K562 (cell line): ENCODE measurements at regions not wholly inside any gene's neighbourhood (a gene's known extent, or its start where the extent isn't known, plus 50 kb on each side); places are given as distances from the start of the nearest gene placed in this dataset.

Experiments used
- ATAC-seq: fragments of 200-7000 bp; cut with Tn5 transposase; 3 replicates; pipeline ENCODE4 v1.9.1; 2020; ENCODE audit warnings: moderate library complexity
- BruUV-seq: library from RNA; stranded (reverse); fragments of 400-500 nt; replicated peaks from 2 replicates; lab custom pipeline; 2021; lab: Mats Ljungman, UMichigan
- CTCF ChIA-PET: fragments of 300-600 bp; formaldehyde crosslinking; extraction: SDS; loops from one replicate; lab custom pipeline; 2021; ENCODE audit warnings: low intra/inter-chr PET ratio; lab: Yijun Ruan, JAX
- POLR2A ChIA-PET: fragments of 300-600, 350-650 bp; sonication (Branson Sonifier 250); formaldehyde crosslinking; extraction: SDS; loops from one replicate; lab custom pipeline; 2021; ENCODE audit warnings: antibody characterized with exemption, inconsistent platforms; lab: Yijun Ruan, JAX
- DNase-seq, 4 experiments: peaks; one replicate each; pipeline versions ENCODE4 v3.0.0 to v3.0.0-alpha.2; 2011 to 2018; ENCODE audit warnings: low spot score in 3 of 4, mixed read lengths in 3 of 4; ENCODE audit errors: extremely low read depth in 1 of 4
- FAIRE-seq: peaks from 2 replicates; lab custom pipeline; 2011; peaks lifted over from hg19 to GRCh38; lab: Jason Lieb, UNC
- H2AFZ ChIP-seq: 2 replicates; pipeline ENCODE4 v1.6.0; 2011; ENCODE audit warnings: low read depth, low read length, control low read depth, inconsistent platforms
- H3K27ac ChIP-seq: fragments of 200-600 bp; 3 replicates; pipeline ENCODE4 v1.8.0; 2011; ENCODE audit warnings: low read depth, mild to moderate bottlenecking, control low read depth, inconsistent platforms, low read length, moderate library complexity, mixed read lengths; ENCODE audit errors: extremely low read depth
- H3K27me3 ChIP-seq, 2 experiments: fragments of 300-600 bp in 1 of 2; 2 replicates in 1 of 2; 3 replicates in 1 of 2; pipeline versions ENCODE4 v1.6.0 to v1.8.0; 2011; ENCODE audit warnings: inconsistent platforms in 2 of 2, low read length in 2 of 2, mild to moderate bottlenecking in 1 of 2, mixed read lengths in 1 of 2, moderate library complexity in 1 of 2; ENCODE audit not compliant: control insufficient read depth in 2 of 2, insufficient read depth in 2 of 2
- H3K36me3 ChIP-seq: fragments of 300-600 bp; 3 replicates; pipeline ENCODE4 v1.8.0; 2011; ENCODE audit warnings: mild to moderate bottlenecking, low read length, inconsistent platforms; ENCODE audit not compliant: control insufficient read depth, insufficient read depth
- H3K4me1 ChIP-seq, 2 experiments: fragments of 200-600 bp in 1 of 2; replicated peaks in 1 of 2; 2 replicates in 1 of 2; 3 replicates in 1 of 2; pipeline versions ENCODE4 v1.5.1 to v1.8.0; 2011; ENCODE audit warnings: inconsistent platforms in 2 of 2, low read length in 2 of 2, mild to moderate bottlenecking in 1 of 2, mixed read lengths in 1 of 2, moderate library complexity in 1 of 2; ENCODE audit not compliant: control insufficient read depth in 2 of 2, insufficient read depth in 2 of 2
- H3K4me2 ChIP-seq: 2 replicates; pipeline ENCODE4 v1.6.1; 2011; ENCODE audit warnings: low read length, control low read depth, inconsistent platforms, mixed read lengths; ENCODE audit not compliant: insufficient read depth
- H3K4me3 ChIP-seq: fragments of 200-600 bp; sonication (generic), shearing (Covaris generic); 2 replicates; pipeline ENCODE4 v1.5.1; 2016; ENCODE audit warnings: control low read depth, inconsistent platforms
- H3K79me2 ChIP-seq: fragments of 200-600 bp; 3 replicates; pipeline ENCODE4 v1.8.0; 2011; ENCODE audit warnings: low read length, inconsistent platforms; ENCODE audit not compliant: control insufficient read depth, insufficient read depth
- H3K9ac ChIP-seq, 2 experiments: 2 replicates each; pipeline versions ENCODE4 v1.6.0 to v1.6.1; 2011; ENCODE audit warnings: low read depth in 2 of 2, low read length in 2 of 2, control low read depth in 1 of 2, inconsistent platforms in 1 of 2, mild to moderate bottlenecking in 1 of 2, mixed read lengths in 1 of 2; ENCODE audit not compliant: insufficient read depth in 1 of 2
- H3K9me1 ChIP-seq: one replicate; pipeline ENCODE4 v1.6.0; 2011; ENCODE audit warnings: inconsistent platforms, mild to moderate bottlenecking, low read length, moderate library complexity; ENCODE audit not compliant: control insufficient read depth, insufficient read depth
- H3K9me3 ChIP-seq: replicated peaks from 2 replicates; pipeline ENCODE4 v1.5.1; 2011; ENCODE audit warnings: low read depth, low read length, inconsistent platforms; ENCODE audit not compliant: control insufficient read depth, insufficient read depth
- H4K20me1 ChIP-seq: replicated peaks from 2 replicates; pipeline ENCODE4 v1.6.1; 2011; ENCODE audit warnings: low read length, inconsistent platforms, mixed read lengths; ENCODE audit not compliant: control insufficient read depth, insufficient read depth
- ELK1 ChIP-seq: sonication (generic); formaldehyde crosslinking; IDR thresholded peaks from 2 replicates; pipeline ENCODE4 v1.8.1; 2022; ENCODE audit warnings: missing genetic modification reagents
- MCM3 ChIP-seq: fragments of 450-650 bp; IDR thresholded peaks from 2 replicates; pipeline ENCODE4 v1.6.1; 2016
- MXI1 ChIP-seq: IDR thresholded peaks from 2 replicates; pipeline ENCODE4 v1.6.1; 2011; ENCODE audit warnings: low read depth, mild to moderate bottlenecking, improper control_type of control experiment, low read length
- RBFOX2 ChIP-seq: fragments of 200-400 bp; formaldehyde crosslinking; IDR thresholded peaks from 2 replicates; pipeline ENCODE4 v1.6.1; 2017; ENCODE audit warnings: low read depth, mild to moderate bottlenecking, low read length, moderate library complexity
- RUNX1 ChIP-seq: sonication (generic); IDR thresholded peaks from 2 replicates; pipeline ENCODE4 v1.6.1; 2016; ENCODE audit warnings: antibody characterized with exemption, low read depth
- WHSC1 ChIP-seq: IDR thresholded peaks from one replicate; pipeline ENCODE4 v1.6.1; 2012; ENCODE audit warnings: low read length, control low read depth, inconsistent platforms
- ZNF324 ChIP-seq: fragments of 250-450 bp; sonication (Bioruptor Pico); IDR thresholded peaks from 2 replicates; pipeline ENCODE4 v1.4.0; 2020; ENCODE audit warnings: mild to moderate bottlenecking
- ZNF75A ChIP-seq: fragments of 450-650 bp; formaldehyde crosslinking; IDR thresholded peaks from 2 replicates; pipeline ENCODE4 v1.4.0; 2020; ENCODE audit warnings: mild to moderate bottlenecking
- WGBS: fragments of 100-300 bp; shearing (Covaris generic); methylation state at CpG from one replicate; pipeline ENCODE4 v1.1.6; 2016; ENCODE audit warnings: low coverage, mixed read lengths; ENCODE audit not compliant: insufficient coverage; ENCODE audit errors: missing lambda C conversion rate; 5-methylcytosine and 5-hydroxymethylcytosine counted together
- in situ Hi-C: fragments of 300-500 bp; cut with MboI; formaldehyde crosslinking; loops from 4 replicates; pipeline ENCODE4 v1.15.0; 2018; ENCODE audit warnings: inconsistent platforms, mixed read lengths
- intact Hi-C: fragments of 100-400 bp; cut with micrococcal nuclease; formaldehyde crosslinking; loops from 2 replicates; pipeline ENCODE4 v1.14.2; 2022
- TF ChIP-seq, protein P1 (sequence below), 3 experiments: IDR thresholded peaks in 2 of 3; conservative IDR thresholded peaks in 1 of 3; 2 replicates each; pipeline ENCODE4 v1.5.1; 2011 to 2012; ENCODE audit warnings: low read length in 3 of 3, mild to moderate bottlenecking in 3 of 3, control low read depth in 2 of 3, improper control_type of control experiment in 1 of 3, inconsistent platforms in 1 of 3, low read depth in 1 of 3, mixed read lengths in 1 of 3, moderate library complexity in 1 of 3; ENCODE audit not compliant: insufficient read depth in 2 of 3

DNA sequence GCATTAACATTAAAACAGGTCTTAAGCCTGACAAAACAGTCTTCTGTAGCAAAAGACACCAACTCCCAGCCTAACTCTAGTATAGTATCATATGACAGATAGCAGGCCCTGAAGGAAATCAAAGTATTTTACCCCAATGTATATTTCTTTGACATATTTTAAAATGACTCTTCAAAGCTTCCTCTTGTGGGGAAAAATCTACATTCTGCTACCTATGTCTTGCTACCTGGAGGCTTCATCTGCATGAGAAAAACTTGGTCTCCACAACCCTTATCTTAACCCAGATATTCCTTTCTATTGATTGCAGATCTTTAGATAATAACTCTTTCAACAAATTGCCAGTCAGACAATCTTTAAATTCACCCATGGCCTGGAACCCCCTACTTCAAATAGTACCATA is 1620.4 kb downstream of the PCDH7 start:
- intact Hi-C loops, result no loop called here
- FAIRE-seq (no peak), ATAC-seq (no peak), DNase-seq (no peak)
- H3K9ac ChIP-seq, result no peak overlapping the region
- CTCF ChIA-PET, result no interaction called here
- TF ChIP-seq WHSC1 (no peak), MCM3 (no peak)
- BruUV-seq, result no TSS peak
- POLR2A ChIA-PET, result no interaction called here
- no peaks in the 10 kb centered on the region for H3K9me1 ChIP-seq
- no peaks in the 10 kb centered on the region for H3K36me3 ChIP-seq
- H3K4me2 ChIP-seq, result no peak overlapping the region
- no peaks in the 10 kb centered on the region for H3K4me1 ChIP-seq
- no peaks in the 10 kb centered on the region for H4K20me1 ChIP-seq
- no peaks in the 10 kb centered on the region; the same call in 1 of the 2 replicates for H3K9me3 ChIP-seq
- H3K27ac ChIP-seq, result no peak overlapping the region
- H3K4me3 ChIP-seq, result no peak overlapping the region
- in situ Hi-C loops, result no loop called here
- H2AFZ ChIP-seq, result no peak overlapping the region
- no peaks in the 10 kb centered on the region for H3K27me3 ChIP-seq
- no peaks in the 10 kb centered on the region for H3K79me2 ChIP-seq

GRCh38 chr4:32341342-32341741 is 1621.2 kb downstream of the PCDH7 start:
- Histone ChIP-seq H3K9me1 (no peaks in the 10 kb centered on the region), H3K27me3 (no peaks in the 10 kb centered on the region), H2AFZ (no peak overlapping the region), H3K4me3 (no peak overlapping the region), H3K9ac (no peak overlapping the region), H3K36me3 (no peaks in the 10 kb centered on the region), H3K4me1 (no peaks in the 10 kb centered on the region), H4K20me1 (no peaks in the 10 kb centered on the region), H3K4me2 (no peak overlapping the region), H3K27ac (no peak overlapping the region), H3K79me2 (no peaks in the 10 kb centered on the region), H3K9me3 (no peaks in the 10 kb centered on the region; the same call in 1 of the 2 replicates)
- CTCF ChIA-PET, result no interaction called here
- in situ Hi-C loops (no loop called here), intact Hi-C loops (no loop called here)
- no peak for DNase-seq
- ATAC-seq, result no peak
- TF ChIP-seq, protein P1, sequence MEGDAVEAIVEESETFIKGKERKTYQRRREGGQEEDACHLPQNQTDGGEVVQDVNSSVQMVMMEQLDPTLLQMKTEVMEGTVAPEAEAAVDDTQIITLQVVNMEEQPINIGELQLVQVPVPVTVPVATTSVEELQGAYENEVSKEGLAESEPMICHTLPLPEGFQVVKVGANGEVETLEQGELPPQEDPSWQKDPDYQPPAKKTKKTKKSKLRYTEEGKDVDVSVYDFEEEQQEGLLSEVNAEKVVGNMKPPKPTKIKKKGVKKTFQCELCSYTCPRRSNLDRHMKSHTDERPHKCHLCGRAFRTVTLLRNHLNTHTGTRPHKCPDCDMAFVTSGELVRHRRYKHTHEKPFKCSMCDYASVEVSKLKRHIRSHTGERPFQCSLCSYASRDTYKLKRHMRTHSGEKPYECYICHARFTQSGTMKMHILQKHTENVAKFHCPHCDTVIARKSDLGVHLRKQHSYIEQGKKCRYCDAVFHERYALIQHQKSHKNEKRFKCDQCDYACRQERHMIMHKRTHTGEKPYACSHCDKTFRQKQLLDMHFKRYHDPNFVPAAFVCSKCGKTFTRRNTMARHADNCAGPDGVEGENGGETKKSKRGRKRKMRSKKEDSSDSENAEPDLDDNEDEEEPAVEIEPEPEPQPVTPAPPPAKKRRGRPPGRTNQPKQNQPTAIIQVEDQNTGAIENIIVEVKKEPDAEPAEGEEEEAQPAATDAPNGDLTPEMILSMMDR (IDR thresholded peaks at IDR 0.05 in 2 of 3, conservative IDR thresholded peaks at IDR 0.05 in 1 of 3; ENCODE audit: insufficient read depth in 2 of 3, low read depth in 1 of 3, low read length in 3 of 3), result no peak
- TF ChIP-seq ZNF324 (CRISPR knock-in tag), result no peak
- no peak for TF ChIP-seq RBFOX2
- TF ChIP-seq MXI1, result no peak
- TF ChIP-seq RUNX1, result no peak
- TF ChIP-seq ZNF75A (CRISPR knock-in tag), result no peak
- no peak for TF ChIP-seq ELK1
- no peak for FAIRE-seq
- POLR2A ChIA-PET, result no interaction called here
- 0% methylated on average over 1 of the region's 1 CpG for WGBS
- no TSS peak for BruUV-seq
